HG02571 (cell line): ENCODE measurements at regions not wholly inside any gene's neighbourhood (a gene's known extent, or its start where the extent isn't known, plus 50 kb on each side); places are given as distances from the start of the nearest gene placed in this dataset.
"Not testable (repeated sequence)": the region's sequence is repeated elsewhere in the genome, so short reads cannot be mapped to it uniquely, and the experiment has no call there.

ENCODE experiments used
- ATAC-seq: cut with Tn5 transposase; IDR thresholded peaks from one replicate; pipeline ENCODE4 v1.9.1; 2021; ENCODE audit warnings: mild to moderate bottlenecking, moderate library complexity; ENCODE audit not compliant: unreplicated experiment

DNA sequence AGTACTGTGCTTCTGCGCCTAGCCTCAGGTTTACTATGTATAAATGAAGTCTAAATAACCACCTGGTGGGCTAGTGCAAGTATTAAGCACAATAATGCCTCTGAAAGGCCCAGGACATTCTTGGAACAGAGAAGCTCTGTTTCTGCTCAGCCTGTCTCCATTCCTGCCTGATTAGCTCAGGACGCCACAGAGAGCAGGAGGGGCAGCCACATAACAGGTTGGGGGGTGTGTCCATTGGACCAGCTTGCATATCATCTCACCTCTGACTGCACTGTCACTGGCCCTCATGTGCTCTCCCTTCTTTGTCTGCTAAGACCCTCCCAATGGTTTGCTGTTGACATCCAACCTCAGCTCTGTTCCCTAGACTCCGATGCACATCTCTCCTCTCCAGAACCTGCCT is 52.8 kb upstream of the IKZF1 start:
- no peak for ATAC-seq

DNA sequence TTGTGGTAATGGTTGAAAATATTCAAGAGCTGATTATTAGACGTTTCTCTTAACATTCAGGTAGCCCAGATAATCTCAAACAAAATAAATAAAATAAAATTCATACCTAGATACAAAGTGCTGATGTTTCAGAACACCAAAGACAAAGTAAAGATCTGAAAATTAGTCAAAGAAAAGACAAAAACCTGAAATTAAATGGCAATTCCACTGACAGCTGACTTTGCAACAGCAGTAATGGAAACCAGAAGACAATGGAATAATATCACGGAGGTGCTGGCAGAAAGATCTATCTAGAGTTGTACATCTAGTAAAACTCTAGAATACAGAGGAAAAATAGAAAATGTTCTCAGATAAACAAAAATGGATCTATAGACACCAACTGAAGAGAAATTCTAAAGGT is 58.0 kb upstream of the IKZF1 start:
- ATAC-seq: no peak

DNA sequence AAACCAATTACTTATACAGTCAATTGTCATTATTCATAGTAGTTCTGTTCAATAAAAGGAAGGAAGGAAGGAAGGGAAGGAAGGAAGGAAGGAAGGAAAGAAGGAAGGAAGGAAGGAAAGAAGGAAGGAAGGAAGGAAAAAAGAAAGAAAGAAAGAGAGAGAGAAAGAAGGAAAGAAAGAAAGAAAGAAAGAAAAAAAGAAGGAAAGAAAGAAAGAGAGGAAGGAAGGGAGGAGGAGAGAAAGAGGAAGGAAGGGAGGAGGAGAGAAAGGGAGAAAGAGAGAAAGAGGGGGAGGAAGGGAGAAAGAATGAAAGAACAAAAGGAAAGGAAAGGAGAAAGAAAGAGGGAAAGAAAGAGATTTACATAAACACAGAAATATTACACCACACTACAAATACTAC is 62.4 kb upstream of the IKZF1 start:
- ATAC-seq: not testable (repeated sequence)

DNA sequence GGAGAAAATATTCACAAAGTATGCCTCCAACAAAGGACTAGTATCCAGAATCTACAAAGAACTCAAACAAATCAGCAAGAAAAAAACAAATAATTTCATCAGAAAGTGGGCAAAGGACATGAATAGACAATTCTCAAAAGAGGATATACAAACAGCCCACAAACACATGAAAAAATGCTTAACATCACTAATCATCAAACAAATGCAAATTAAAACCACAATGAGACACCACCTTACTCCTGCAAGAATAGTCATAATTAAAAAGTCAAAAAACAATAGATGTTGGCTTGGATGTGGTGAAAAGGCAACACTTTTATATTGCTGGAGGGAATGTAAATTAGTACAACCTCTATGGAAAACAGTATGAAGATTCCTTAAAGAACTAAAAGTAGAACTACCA is 63.8 kb upstream of the IKZF1 start:
- ATAC-seq: not testable (repeated sequence)

DNA sequence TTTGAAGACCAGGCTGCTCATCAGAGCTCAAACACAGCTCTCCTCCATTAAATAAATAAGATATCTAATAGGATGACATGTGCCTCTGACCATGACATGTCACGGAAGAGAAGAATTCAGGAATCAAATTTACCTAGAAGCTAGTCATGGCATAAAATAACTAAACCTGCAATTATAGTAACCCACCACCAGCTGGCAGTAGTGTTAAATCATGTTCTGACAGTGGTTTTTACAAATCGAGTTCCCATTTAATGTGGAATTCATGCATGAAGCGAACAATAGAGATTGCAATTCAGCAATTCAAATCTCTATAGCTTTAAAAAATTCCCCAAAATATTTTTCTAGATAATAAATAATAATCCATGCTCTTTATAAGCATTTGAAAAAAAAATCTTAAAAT is 74.6 kb upstream of the IKZF1 start:
- no peak for ATAC-seq

DNA sequence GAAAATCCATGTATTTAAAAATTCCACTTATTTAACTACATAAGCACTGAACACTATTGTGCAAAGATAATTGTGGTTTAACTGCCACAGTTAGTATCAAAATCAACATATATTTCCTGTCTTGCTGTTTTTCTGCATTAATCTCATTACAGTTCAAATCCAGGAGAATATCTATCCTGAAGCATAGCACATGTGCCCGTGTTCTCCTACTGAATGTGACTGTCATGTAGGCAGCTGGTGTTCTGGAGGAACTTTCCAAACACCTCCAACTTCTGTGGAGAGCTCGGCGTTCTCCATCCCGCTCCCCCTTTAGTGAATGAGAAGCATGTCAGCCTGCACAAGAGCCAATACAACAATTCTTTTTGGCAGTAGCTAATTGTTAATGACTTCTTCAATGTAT is 76.4 kb upstream of the IKZF1 start:
- ATAC-seq: no peak

DNA sequence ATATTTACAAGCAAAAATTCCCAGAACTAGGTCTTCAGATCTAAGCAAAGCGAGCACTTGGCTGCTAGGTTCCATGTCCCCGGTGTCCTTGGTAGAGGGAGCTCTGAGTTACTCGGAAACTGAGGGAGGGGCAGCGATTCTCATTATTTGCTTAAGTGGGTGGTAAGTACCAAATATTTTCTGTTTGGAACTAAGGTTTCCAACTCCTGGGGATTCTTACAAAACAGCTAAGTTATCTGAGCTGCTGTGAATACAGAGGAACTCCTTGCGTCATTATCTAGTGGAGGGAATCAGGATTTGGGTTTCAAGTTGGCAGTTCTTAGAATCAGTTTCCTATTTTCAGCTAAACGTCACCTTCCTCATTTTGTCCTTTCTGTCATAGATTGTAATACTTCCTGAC is 76.8 kb upstream of the IKZF1 start:
- ATAC-seq: no peak

DNA sequence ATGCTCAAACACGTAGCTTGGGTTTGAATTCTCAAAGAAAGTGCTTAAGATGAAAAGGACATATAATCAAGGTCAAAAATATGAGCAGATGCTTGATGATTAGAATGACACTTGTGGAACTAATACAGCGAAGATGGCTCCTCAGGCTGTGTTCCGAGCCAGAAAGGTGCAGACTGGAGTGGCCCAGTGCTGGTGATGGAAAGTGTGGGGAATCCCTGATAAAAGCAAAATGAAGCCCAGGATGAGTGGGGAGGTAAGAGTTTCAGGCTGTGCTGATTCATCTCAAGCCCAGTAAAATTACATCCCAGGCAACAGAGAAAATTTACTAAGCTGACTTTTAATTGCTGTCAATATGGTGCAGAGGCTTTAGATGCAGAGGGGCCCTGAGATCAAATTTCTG is 77.8 kb upstream of the IKZF1 start:
- ATAC-seq: no peak

DNA sequence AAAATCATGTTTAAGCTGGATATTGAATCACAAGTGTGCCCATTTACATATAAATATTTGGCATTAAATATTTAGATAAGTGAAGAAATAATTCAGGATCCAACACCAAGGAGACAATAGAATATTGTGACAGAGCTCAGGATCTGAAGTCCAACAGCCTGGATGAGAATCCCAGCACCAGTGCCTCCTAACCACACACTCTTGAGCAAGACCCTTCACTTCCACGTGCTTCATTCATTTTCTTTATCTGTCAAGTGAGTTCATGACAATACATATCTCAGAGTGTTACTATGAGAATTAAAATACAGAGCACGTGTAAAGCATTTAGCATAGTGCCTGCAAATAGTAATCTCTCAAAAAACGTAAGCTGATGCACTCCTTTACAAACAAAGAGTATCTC is 78.4 kb upstream of the IKZF1 start:
- ATAC-seq: no peak

DNA sequence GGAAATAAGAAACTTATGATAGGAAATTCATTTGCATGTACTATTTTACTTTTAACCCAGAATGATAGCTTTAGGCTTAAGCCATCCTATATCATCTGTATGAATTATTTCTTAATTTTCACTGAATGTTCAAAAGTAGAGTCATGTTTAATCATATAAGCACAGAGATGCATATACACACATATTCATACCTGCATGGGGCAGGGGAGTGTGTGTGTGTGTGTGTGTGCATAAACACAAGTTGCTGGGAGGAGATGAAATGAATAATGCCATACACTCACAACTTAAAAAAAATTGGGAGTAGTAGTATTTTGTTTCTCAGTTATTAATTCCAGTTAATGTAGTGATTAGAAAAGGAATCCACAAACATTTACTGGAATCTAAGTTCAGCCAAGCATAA is 83.1 kb upstream of the IKZF1 start:
- no peak for ATAC-seq

DNA sequence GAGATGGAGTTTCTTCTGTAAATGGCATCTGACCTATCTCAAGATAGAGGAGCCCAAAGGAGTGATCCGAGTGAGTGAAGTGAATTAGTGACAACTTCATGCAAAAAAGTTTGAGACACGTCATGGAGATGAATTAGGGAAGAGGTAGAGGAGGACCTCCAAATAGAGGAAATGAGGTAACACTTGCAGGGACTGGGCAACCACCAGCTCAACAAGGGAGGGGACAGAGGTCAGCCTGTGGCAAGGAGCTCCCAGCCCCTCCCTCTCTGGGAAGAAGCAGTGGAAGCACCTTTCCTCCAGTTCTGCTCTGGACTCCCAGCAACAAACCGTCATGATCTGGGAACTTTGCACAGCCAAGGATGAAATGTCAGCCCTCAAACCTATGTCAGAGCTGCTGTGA is 83.5 kb upstream of the IKZF1 start:
- ATAC-seq: no peak

DNA sequence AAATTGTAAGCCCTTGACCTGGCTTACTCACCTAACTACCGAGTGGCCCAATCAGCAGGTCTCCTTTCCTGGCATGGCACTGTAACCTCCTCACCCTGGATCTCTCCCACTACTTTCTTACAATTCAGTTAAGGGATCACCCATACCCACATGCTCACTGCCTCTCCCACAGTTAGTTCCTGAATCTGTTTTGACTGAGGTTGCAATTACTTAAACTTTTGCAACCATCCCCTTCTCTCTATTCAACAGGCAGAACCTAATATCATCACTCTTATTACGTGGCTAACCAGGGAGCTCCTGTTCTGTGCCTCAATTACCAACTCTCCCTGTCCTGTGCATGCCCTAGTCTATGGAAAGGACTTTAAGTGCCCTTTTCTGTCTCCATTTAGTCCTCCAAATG is 84.2 kb upstream of the IKZF1 start:
- ATAC-seq: no peak

DNA sequence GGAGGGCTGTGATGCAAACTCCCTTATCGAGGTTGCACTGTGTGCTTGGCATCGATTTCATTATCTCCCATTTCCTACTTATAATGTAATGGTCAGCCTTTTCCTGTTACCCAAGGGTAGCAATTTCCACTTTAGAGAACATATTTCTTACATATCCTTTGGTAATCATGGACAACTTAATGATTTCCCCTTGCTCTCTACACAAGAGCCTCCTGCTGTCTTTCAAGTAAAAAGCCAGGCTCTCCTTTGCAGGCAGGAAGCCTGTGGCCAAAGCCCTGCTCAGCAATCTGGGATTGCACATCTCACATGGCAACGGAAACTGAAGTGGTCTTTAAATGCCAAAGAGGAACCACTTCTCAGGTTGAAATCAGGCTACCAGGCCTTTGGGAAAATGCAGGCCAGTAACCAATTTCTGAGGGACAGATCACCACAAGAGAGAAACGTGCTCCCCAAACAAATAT is 86.7 kb upstream of the IKZF1 start:
- no peak for ATAC-seq

DNA sequence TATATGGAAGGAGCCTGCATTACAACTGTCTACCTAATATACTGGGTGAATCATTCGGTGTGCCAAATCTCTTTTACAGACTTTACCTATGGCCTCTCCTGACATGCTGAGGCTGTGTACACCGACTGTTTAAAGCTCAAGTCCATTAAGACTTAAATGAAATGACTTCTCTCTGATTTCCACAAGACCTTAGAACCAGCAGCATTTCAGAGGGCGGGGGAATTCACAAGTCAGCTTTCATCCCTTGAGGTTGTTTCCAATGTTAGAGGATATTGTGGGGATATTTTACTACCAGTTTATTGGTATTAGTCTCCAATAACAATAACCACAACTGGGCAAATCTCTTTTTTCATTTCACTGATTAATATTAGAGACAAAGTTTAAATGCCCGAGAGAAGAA is 87.1 kb upstream of the IKZF1 start:
- no peak for ATAC-seq

DNA sequence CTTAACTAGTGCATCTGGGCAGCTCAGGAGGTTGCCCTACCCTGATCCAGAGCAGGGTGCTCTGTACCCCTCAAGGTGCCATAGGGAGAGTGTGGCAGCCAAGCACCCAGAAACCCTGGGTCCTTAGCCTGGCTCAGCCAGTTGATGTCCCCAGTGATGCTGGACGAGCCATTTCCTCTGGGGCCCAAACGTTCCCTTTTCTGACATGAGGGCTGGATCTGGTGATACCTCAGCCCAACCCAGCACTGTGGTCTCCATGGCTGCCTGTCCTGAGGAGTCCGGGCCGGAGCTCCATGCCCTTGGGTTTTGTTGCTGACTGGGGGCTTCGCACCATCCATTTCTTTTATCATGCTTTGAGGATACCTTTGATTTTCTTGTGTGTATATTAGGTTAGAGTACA is 87.9 kb upstream of the IKZF1 start:
- ATAC-seq: no peak

DNA sequence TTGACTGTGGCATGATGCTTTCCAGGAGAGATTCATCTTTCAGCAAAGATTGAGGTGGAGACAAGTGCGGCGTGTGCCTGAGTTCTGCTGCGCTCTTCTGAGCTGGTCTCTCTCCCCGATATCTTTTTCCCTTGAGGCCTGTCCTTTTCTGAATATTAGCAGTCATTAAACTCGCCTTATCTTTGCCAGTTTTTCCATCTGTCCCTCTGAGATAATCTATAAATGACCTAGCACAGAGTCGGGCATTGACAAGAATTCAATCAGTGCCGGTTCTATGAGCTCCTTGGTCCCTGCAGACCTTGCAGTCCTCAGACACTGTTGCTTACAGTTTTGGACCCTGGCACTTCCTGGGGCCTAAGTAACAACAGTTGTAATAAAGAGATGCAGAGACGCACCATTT is 89.7 kb upstream of the IKZF1 start:
- no peak for ATAC-seq

DNA sequence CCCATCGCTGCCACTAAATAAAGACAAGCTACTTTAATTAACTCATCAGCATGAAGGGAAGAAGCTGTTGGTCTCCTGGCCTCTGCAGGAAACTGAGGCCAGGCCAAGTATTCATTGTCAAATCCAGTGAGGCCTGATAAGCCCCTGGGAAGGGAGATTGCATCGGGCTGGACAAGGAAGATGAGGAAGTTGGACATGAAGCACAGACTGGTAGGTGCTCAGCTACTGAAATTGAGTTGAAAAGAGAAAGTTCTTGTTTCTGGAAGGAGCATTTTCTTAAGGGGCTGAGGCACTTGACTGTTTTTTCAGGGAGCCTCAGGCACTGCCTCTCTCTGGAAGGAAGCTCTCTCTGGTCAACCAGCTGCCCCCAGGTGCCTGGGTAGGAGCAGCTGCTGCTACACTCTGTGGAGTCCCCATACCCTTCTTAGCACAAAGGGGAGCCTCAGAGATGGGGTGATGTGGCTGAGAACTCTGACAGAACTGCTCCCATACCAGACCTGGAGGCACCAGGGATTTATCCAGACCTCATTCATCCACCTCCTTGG is 90.3 kb upstream of the IKZF1 start:
- ATAC-seq: no peak

DNA sequence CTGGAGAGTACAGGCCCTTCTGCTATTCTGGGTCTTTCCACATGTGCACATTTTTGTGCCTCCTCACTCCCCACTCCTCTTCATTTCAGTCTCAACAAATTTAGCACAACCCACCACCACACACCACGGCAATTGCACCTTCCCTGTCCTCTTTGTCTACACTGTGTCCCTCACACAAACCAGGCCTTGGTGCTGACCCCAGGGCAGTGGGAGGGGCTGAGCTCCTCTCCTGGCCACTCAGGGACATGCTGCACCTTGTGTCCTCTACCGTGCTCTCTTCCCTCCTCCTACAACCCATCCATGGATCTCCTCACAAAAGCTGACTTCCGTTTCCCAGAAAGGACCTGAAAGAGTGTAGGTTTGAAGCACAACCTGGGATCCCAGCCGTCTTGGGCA is 90.9 kb upstream of the IKZF1 start:
- ATAC-seq: no peak

DNA sequence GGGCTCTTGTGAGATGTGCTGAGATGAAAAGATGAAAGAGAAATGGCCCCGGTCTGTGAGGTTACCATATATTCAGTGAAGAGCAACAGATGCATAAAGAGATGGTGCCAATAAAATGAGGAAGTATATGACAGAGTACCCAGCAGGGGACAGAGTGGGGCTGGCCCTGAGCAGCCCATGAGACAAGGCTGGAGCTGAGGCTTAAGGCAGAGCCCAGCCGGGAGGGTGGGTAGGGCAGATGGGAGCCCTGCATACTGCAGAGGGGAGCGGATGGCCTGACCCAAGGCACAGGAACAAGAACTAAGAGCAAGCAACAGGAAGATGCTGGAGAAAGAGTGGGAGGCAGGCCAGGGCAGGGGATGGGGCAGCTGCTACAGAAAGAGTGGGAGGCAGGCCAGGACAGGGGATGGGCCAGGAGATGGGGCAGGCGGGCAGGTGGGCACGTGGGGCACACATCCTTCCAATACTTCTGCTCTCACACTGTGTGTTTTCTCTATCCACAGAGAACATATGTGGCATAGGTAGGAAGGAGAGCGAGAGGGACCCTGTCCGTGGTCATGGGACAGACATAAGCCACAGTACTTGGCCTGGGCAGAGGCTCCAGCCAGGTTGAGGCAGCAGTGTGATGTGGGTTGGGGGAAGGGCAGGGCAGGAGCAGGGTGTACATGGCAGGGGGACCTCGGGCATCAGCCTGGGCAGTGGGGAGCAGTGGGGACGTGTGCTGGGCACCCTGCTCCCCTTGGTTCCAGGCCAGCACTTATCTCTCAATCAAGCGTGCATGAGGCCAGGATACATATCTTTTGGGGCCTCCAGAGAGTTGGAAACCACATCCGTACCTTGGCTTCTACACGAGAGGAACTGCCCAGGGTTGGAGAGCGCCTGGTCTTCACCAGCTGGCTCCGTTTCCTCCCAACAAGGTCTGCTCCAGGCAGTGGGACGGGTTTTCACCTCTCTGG is 91.6 kb upstream of the IKZF1 start:
- no peak for ATAC-seq

DNA sequence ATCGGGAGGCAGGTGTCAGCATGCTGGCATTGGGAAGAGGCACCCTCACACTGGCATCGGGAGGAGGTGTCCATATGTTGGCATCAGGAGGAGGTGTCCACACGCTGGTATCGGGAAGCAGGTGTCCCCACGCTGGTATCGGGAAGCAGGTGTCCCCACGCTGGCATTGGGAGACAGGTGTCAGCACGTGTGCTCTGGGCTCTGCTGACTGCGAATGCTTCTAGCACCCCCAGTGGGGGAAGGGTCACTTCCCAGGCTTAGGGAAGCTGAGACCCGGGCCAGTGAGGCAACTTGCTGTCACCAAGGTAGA is 92.5 kb upstream of the IKZF1 start:
- no peak for ATAC-seq

DNA sequence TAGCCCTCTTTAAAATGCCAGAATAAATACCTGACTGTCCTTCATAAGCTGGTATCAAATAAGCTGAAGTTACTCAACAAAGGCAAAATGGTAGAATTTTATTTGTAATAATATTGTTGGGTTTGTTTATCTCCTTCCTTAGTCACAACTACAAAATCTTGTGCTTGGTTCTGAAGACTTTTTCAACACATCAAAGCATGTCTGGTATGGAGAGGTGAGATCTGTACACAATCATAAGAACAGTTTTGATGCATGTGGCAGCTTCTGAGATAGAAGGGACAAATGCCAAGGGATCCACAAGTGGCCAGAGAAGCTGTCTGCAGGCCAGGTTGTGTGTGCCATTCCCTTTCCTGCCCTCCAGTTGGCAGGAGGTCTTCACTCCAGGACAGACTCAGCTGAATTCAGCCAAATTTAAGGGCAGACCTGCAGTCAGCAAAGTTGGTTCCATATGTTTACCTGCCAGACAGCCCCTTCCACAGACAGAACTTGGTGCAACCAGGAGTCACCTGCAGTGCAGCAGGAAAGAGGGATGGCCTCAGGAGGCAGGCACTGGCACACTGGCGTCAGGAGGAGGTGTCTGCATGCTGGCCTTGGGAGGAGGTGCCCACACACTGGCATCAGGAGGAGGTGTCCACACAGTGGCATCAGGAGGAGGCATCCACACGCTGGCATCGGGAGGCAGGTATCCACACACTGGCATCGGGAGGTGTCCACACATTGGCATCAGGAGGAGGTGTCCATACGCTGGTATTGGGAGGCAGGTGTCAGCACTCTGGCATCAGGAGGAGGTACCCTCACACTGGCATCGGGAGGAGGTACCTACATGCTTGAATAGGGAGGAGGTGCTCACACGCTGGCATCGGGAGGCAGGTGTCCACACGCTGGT is 93.1 kb upstream of the IKZF1 start:
- ATAC-seq: no peak

DNA sequence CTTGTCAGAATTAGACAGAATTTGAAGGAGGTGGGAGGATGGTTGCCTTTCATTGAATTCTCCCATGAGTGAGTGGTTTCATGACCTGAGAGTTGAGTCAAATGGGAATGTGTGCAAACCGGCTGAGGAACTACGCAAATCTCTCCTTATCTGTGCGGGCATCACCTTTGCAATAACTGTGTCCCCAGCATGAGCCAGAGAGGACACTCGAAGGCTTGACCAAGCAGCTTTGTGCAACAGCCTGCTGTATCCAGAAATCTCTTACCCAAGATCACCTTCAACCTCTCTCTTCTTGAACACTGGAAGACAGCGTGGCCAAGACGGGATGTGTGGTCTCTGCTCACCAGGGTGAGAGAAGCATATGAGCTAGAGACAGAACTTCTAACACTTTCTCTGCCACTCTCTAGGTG is 93.8 kb upstream of the IKZF1 start:
- no peak for ATAC-seq
